A673 (cell line): ENCODE measurements at regions not wholly inside any gene's neighbourhood (a gene's known extent, or its start where the extent isn't known, plus 50 kb on each side); places are given as distances from the start of the nearest gene placed in this dataset.

ENCODE experiments used
- EZH2 ChIP-seq: fragments of 200-600 bp; sonication (generic); IDR thresholded peaks from 2 replicates; pipeline ENCODE4 v1.6.1; 2017; ENCODE audit warnings: borderline replicate concordance, low read depth, mild to moderate bottlenecking, mixed read lengths, antibody characterized with exemption, low read length; ENCODE audit not compliant: poor library complexity, severe bottlenecking
- TF ChIP-seq, protein P1 (sequence below): fragments of 300-800, 200-600 bp; sonication (generic); conservative IDR thresholded peaks from 2 replicates; pipeline ENCODE4 v1.5.1; 2017; ENCODE audit warnings: low read depth, mild to moderate bottlenecking, antibody characterized with exemption, low read length, moderate library complexity, mixed read lengths

DNA sequence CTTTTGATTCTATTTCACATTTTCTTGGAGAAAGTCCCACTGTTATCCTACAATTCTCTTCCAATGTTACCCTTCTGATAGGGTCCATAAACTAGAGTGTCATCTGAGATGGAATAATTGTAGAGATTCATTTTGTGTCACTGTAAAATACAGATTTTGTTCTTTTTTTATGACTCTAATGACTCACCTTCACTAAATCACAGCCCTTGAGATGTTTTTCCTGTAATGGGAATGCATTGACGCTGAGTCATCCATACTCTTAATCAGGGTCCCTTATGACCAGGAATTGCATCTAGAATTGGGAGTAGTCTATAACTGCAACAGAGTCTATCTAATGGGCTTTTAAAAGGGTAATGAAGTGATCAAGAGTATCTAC, 315.5 kb downstream of the TGFB2 start:
- TF ChIP-seq, protein P1, sequence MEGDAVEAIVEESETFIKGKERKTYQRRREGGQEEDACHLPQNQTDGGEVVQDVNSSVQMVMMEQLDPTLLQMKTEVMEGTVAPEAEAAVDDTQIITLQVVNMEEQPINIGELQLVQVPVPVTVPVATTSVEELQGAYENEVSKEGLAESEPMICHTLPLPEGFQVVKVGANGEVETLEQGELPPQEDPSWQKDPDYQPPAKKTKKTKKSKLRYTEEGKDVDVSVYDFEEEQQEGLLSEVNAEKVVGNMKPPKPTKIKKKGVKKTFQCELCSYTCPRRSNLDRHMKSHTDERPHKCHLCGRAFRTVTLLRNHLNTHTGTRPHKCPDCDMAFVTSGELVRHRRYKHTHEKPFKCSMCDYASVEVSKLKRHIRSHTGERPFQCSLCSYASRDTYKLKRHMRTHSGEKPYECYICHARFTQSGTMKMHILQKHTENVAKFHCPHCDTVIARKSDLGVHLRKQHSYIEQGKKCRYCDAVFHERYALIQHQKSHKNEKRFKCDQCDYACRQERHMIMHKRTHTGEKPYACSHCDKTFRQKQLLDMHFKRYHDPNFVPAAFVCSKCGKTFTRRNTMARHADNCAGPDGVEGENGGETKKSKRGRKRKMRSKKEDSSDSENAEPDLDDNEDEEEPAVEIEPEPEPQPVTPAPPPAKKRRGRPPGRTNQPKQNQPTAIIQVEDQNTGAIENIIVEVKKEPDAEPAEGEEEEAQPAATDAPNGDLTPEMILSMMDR, result no peak
- no peak for TF ChIP-seq EZH2
